Renal cortical epithelial cell (primary cell): ENCODE measurements at regions not wholly inside any gene's neighbourhood (a gene's known extent, or its start where the extent isn't known, plus 50 kb on each side); places are given as distances from the start of the nearest gene placed in this dataset.

Source experiments
- DNase-seq: peaks from one replicate; pipeline ENCODE4 v3.0.0-alpha.2; 2011; ENCODE audit warnings: low read depth

- no peak for DNase-seq
Observed at GRCh38 chr20:60794674-60795073, 457.4 kb upstream of the CDH4 start.

- no peak for DNase-seq
Observed at GRCh38 chr20:60795651-60796050, 456.4 kb upstream of the CDH4 start.

- no peak for DNase-seq
Observed at GRCh38 chr20:60800185-60800584, 451.9 kb upstream of the CDH4 start.

- DNase-seq, result no peak
Observed at GRCh38 chr20:60802676-60803075, 449.4 kb upstream of the CDH4 start.

GRCh38 chr20:60803335-60804055 is 448.6 kb upstream of the CDH4 start:
- no peak for DNase-seq

GRCh38 chr20:60804240-60804917 is 447.7 kb upstream of the CDH4 start:
- DNase-seq, result no peak

GRCh38 chr20:60804918-60805630 is 447.0 kb upstream of the CDH4 start:
- DNase-seq, result no peak

GRCh38 chr20:60806354-60806753 is 445.7 kb upstream of the CDH4 start:
- DNase-seq, result no peak

- no peak for DNase-seq
Observed at GRCh38 chr20:60806824-60807223, 445.2 kb upstream of the CDH4 start.

GRCh38 chr20:60808003-60808672 is 443.9 kb upstream of the CDH4 start:
- DNase-seq, result no peak

- DNase-seq, result no peak
Observed at GRCh38 chr20:60808701-60809100, 443.4 kb upstream of the CDH4 start.

GRCh38 chr20:60810561-60810960 is 441.5 kb upstream of the CDH4 start:
- DNase-seq, result no peak

- DNase-seq, result no peak
Observed at GRCh38 chr20:60812561-60812960, 439.5 kb upstream of the CDH4 start.

- no peak for DNase-seq
Observed at GRCh38 chr20:60813066-60813465, 439.0 kb upstream of the CDH4 start.

- DNase-seq, result no peak
Observed at GRCh38 chr20:60815656-60816055, 436.4 kb upstream of the CDH4 start.

- no peak for DNase-seq
Observed at GRCh38 chr20:60816901-60817300, 435.2 kb upstream of the CDH4 start.

GRCh38 chr20:60817891-60818290 is 434.2 kb upstream of the CDH4 start:
- no peak for DNase-seq

- DNase-seq, result no peak
Observed at GRCh38 chr20:60819511-60819910, 432.6 kb upstream of the CDH4 start.

GRCh38 chr20:60820149-60820548 is 431.9 kb upstream of the CDH4 start:
- no peak for DNase-seq

- DNase-seq, result no peak
Observed at GRCh38 chr20:60820918-60821317, 431.1 kb upstream of the CDH4 start.

GRCh38 chr20:60822699-60823607 is 429.1 kb upstream of the CDH4 start:
- DNase-seq, result no peak
